Left ventricle myocardium inferior (tissue), 1 donor: ENCODE measurements at regions not wholly inside any gene's neighbourhood (a gene's known extent, or its start where the extent isn't known, plus 50 kb on each side); places are given as distances from the start of the nearest gene placed in this dataset.

ENCODE experiments used
- DNase-seq: peaks from one replicate; pipeline ENCODE4 v3.0.0-alpha.2; 2020
- H3K27ac ChIP-seq: fragments of 200-600 bp; replicated peaks from 2 replicates; pipeline ENCODE4 v1.8.0; 2021
- H3K27me3 ChIP-seq: fragments of 200-600 bp; 2 replicates; pipeline ENCODE4 v1.8.0; 2021; ENCODE audit warnings: low read depth
- H3K36me3 ChIP-seq: fragments of 200-600 bp; 2 replicates; pipeline ENCODE4 v1.8.0; 2021
- H3K4me1 ChIP-seq: fragments of 200-600 bp; 2 replicates; pipeline ENCODE4 v1.8.0; 2021
- H3K4me3 ChIP-seq: fragments of 200-600 bp; 2 replicates; pipeline ENCODE4 v1.8.0; 2021; ENCODE audit warnings: mild to moderate bottlenecking, moderate library complexity
- H3K9me3 ChIP-seq: fragments of 200-600 bp; replicated peaks from 2 replicates; pipeline ENCODE4 v1.8.0; 2021
- CTCF ChIP-seq: fragments of 200-600 bp; IDR thresholded peaks from 2 replicates; pipeline ENCODE4 v1.8.0; 2021; ENCODE audit warnings: antibody characterized with exemption, mild to moderate bottlenecking, borderline replicate concordance
- intact Hi-C: fragments of 100-400 bp; cut with micrococcal nuclease; formaldehyde crosslinking; loops from one replicate; pipeline ENCODE4 v1.11.0; 2022
- donor health status: DM: no; HTN: yes; CAD: no; lungs with severe emphysema.

GRCh38 chrX:69365755-69366154 is 138.4 kb upstream of the NALF2 start:
- peaks cover 10% of the 10 kb centered on the region for H3K4me1 ChIP-seq
- H3K9me3 ChIP-seq, result no peaks in the 10 kb centered on the region
- no peak overlapping the region for H3K4me3 ChIP-seq
- no peak for TF ChIP-seq CTCF
- peak overlapping the region; percentile 30 for H3K27ac ChIP-seq
- intact Hi-C loops, result no loop called here
- H3K36me3 ChIP-seq, result no peaks in the 10 kb centered on the region
- H3K27me3 ChIP-seq, result no peaks in the 10 kb centered on the region
- no peak for DNase-seq

- intact Hi-C loops, result no loop called here
- no peaks in the 10 kb centered on the region for H3K9me3 ChIP-seq
- no peak for TF ChIP-seq CTCF
- H3K36me3 ChIP-seq, result no peaks in the 10 kb centered on the region
- H3K4me1 ChIP-seq, result peaks cover 10% of the 10 kb centered on the region
- H3K4me3 ChIP-seq, result no peak overlapping the region
- H3K27me3 ChIP-seq, result no peaks in the 10 kb centered on the region
- no peak for DNase-seq
- peak overlapping the region; percentile 30 for H3K27ac ChIP-seq
These were observed 138.8 kb upstream of the NALF2 start for GRCh38 chrX:69365349-69365748.

- Histone ChIP-seq H3K4me1 (peaks cover 10% of the 10 kb centered on the region), H3K27ac (no peak overlapping the region), H3K27me3 (no peaks in the 10 kb centered on the region), H3K36me3 (no peaks in the 10 kb centered on the region), H3K4me3 (no peak overlapping the region), H3K9me3 (no peaks in the 10 kb centered on the region)
- intact Hi-C loops, result no loop called here
- DNase-seq, result peak; percentile 16
- no peak for TF ChIP-seq CTCF
These were observed 141.3 kb upstream of the NALF2 start for GRCh38 chrX:69362856-69363255.

- H3K27me3 ChIP-seq, result no peaks in the 10 kb centered on the region
- no peak overlapping the region for H3K4me3 ChIP-seq
- H3K27ac ChIP-seq, result no peak overlapping the region
- no peak for DNase-seq
- no peak for TF ChIP-seq CTCF
- H3K4me1 ChIP-seq, result peaks cover 10% of the 10 kb centered on the region
- H3K9me3 ChIP-seq, result no peaks in the 10 kb centered on the region
- H3K36me3 ChIP-seq, result no peaks in the 10 kb centered on the region
- intact Hi-C loops, result no loop called here
These were observed 141.8 kb upstream of the NALF2 start for GRCh38 chrX:69362354-69362753.

GRCh38 chrX:69361311-69361845 is 142.7 kb upstream of the NALF2 start:
- H3K9me3 ChIP-seq, result no peaks in the 10 kb centered on the region
- H3K4me3 ChIP-seq, result no peak overlapping the region
- peaks cover 10% of the 10 kb centered on the region for H3K4me1 ChIP-seq
- DNase-seq, result peak; percentile 20
- no peak for TF ChIP-seq CTCF
- no peak overlapping the region for H3K27ac ChIP-seq
- no peaks in the 10 kb centered on the region for H3K27me3 ChIP-seq
- intact Hi-C loops, result no loop called here
- H3K36me3 ChIP-seq, result no peaks in the 10 kb centered on the region
